H1 (cell line): ENCODE measurements at regions not wholly inside any gene's neighbourhood (a gene's known extent, or its start where the extent isn't known, plus 50 kb on each side); places are given as distances from the start of the nearest gene placed in this dataset.

ENCODE experiments used
- CTCF ChIA-PET: fragments of 300-600 bp; sonication (Branson Sonifier 250); formaldehyde crosslinking; loops from one replicate; lab custom pipeline; 2021; ENCODE audit not compliant: partially characterized antibody; lab: Charles Lee
- POLR2A ChIA-PET: fragments of 300-600 bp; sonication (Branson Sonifier 250); formaldehyde crosslinking; loops from one replicate; lab custom pipeline; 2021; ENCODE audit warnings: inconsistent platforms; ENCODE audit not compliant: partially characterized antibody; lab: Charles Lee
- DNase-seq, 2 experiments: peaks; one replicate each; pipeline versions ENCODE4 v3.0.0 to v3.0.0-alpha.2; 2010 to 2022; ENCODE audit warnings: low spot score in 2 of 2, low read depth in 1 of 2, mixed read lengths in 1 of 2
- FAIRE-seq: peaks from 2 replicates; lab custom pipeline; 2011; peaks lifted over from hg19 to GRCh38; lab: Jason Lieb, UNC
- H2AFZ ChIP-seq: 2 replicates; pipeline ENCODE4 v1.8.1; 2012; ENCODE audit warnings: low read length, inconsistent platforms
- H2AK5ac ChIP-seq: 2 replicates; pipeline ENCODE4 v1.6.1; 2013; ENCODE audit warnings: low read depth, low read length
- H2BK120ac ChIP-seq: replicated peaks from 2 replicates; pipeline ENCODE3; 2013; ENCODE audit warnings: low read depth, low read length, inconsistent platforms
- H2BK12ac ChIP-seq: 2 replicates; pipeline ENCODE4 v1.6.1; 2013; ENCODE audit warnings: low read depth, low read length
- H2BK15ac ChIP-seq: 2 replicates; pipeline ENCODE4 v1.6.1; 2013; ENCODE audit warnings: low read length
- H2BK20ac ChIP-seq: 2 replicates; pipeline ENCODE4 v1.6.1; 2013; ENCODE audit warnings: low read length
- H2BK5ac ChIP-seq: 2 replicates; pipeline ENCODE4 v1.6.1; 2013; ENCODE audit warnings: low read depth, low read length
- H3K14ac ChIP-seq: 2 replicates; pipeline ENCODE4 v1.6.1; 2013; ENCODE audit warnings: inconsistent platforms; ENCODE audit not compliant: insufficient read length
- H3K18ac ChIP-seq: 2 replicates; pipeline ENCODE4 v1.6.1; 2013; ENCODE audit warnings: low read length; ENCODE audit errors: extremely low read depth
- H3K23ac ChIP-seq: 2 replicates; pipeline ENCODE4 v1.6.1; 2013; ENCODE audit warnings: inconsistent platforms; ENCODE audit not compliant: insufficient read length
- H3K23me2 ChIP-seq: 2 replicates; pipeline ENCODE4 v1.6.1; 2013; ENCODE audit warnings: low read depth, low read length
- H3K27ac ChIP-seq: 2 replicates; pipeline ENCODE4 v1.6.1; 2011; ENCODE audit warnings: low read depth, low read length, inconsistent platforms
- H3K27me3 ChIP-seq, 4 experiments: replicated peaks in 1 of 4; 1 replicate in 1 of 4; 2 replicates in 3 of 4; pipeline versions ENCODE4 v1.6.1 to v1.8.1; 2011 to 2013; ENCODE audit warnings: low read length in 3 of 4, mild to moderate bottlenecking in 3 of 4, inconsistent platforms in 2 of 4, mixed read lengths in 2 of 4, moderate library complexity in 1 of 4; ENCODE audit not compliant: control insufficient read depth in 3 of 4, insufficient read depth in 3 of 4; ENCODE audit errors: extremely low read depth in 1 of 4
- H3K36me3 ChIP-seq, 4 experiments: 2 replicates each; pipeline versions ENCODE4 v1.6.1 to v1.8.1; 2011 to 2013; ENCODE audit warnings: mild to moderate bottlenecking in 4 of 4, low read length in 3 of 4, moderate library complexity in 2 of 4, control low read depth in 1 of 4, inconsistent platforms in 1 of 4; ENCODE audit not compliant: insufficient read depth in 4 of 4, control insufficient read depth in 2 of 4
- H3K4ac ChIP-seq: replicated peaks from 2 replicates; pipeline ENCODE3; 2013; ENCODE audit warnings: low read length, low read depth, mixed read lengths, inconsistent platforms; ENCODE audit not compliant: insufficient read length
- H3K4me1 ChIP-seq, 4 experiments: replicated peaks in 1 of 4; 1 replicate in 1 of 4; 2 replicates in 3 of 4; pipeline versions ENCODE4 v1.6.1 to v1.8.1; 2011 to 2013; ENCODE audit warnings: low read length in 3 of 4, inconsistent platforms in 2 of 4, mixed read lengths in 1 of 4; ENCODE audit not compliant: insufficient read depth in 4 of 4, control insufficient read depth in 3 of 4
- H3K4me2 ChIP-seq, 2 experiments: 2 replicates each; pipeline versions ENCODE4 v1.6.1 to v1.8.1; 2011 to 2013; ENCODE audit warnings: low read depth in 2 of 2, low read length in 2 of 2, control low read depth in 1 of 2, inconsistent platforms in 1 of 2, mild to moderate bottlenecking in 1 of 2; ENCODE audit not compliant: insufficient read depth in 1 of 2
- H3K4me3 ChIP-seq, 4 experiments: fragments of 200-600, 300-600 bp in 1 of 4; sonication (generic), shearing (Covaris generic), sonication (Bioruptor Twin) in 1 of 4; 2 replicates each; pipeline versions ENCODE4 v1.5.1 to v1.8.1; 2011 to 2016; ENCODE audit warnings: low read length in 4 of 4, low read depth in 3 of 4, control low read depth in 2 of 4, inconsistent platforms in 2 of 4, mild to moderate bottlenecking in 2 of 4, mixed read lengths in 1 of 4, moderate library complexity in 1 of 4; ENCODE audit not compliant: insufficient read depth in 2 of 4; ENCODE audit errors: extremely low read depth in 1 of 4
- H3K56ac ChIP-seq: replicated peaks from 2 replicates; pipeline ENCODE3; 2013; ENCODE audit warnings: low read depth, mild to moderate bottlenecking, mixed read lengths, low read length, inconsistent platforms; ENCODE audit not compliant: insufficient read length
- H3K79me1 ChIP-seq: 2 replicates; pipeline ENCODE4 v1.6.1; 2013; ENCODE audit warnings: low read depth, low read length, control low read depth
- H3K79me2 ChIP-seq, 2 experiments: 2 replicates each; pipeline versions ENCODE4 v1.6.1 to v1.8.1; 2012 to 2013; ENCODE audit warnings: low read length in 2 of 2, mild to moderate bottlenecking in 2 of 2, inconsistent platforms in 1 of 2; ENCODE audit not compliant: insufficient read depth in 2 of 2, control insufficient read depth in 1 of 2
- H3K9ac ChIP-seq, 4 experiments: replicated peaks in 1 of 4; 1 replicate in 1 of 4; 2 replicates in 3 of 4; pipeline versions ENCODE4 v1.6.1 to v1.8.1; 2011 to 2013; ENCODE audit warnings: low read depth in 3 of 4, low read length in 3 of 4, control low read depth in 2 of 4, mild to moderate bottlenecking in 2 of 4, moderate library complexity in 2 of 4, inconsistent platforms in 1 of 4; ENCODE audit errors: extremely low read depth in 1 of 4
- H3K9me3 ChIP-seq, 2 experiments: 2 replicates each; pipeline versions ENCODE4 v1.6.1 to v1.8.1; 2012 to 2013; ENCODE audit warnings: mild to moderate bottlenecking in 2 of 2, moderate library complexity in 2 of 2, control low read depth in 1 of 2, inconsistent platforms in 1 of 2, low read depth in 1 of 2, low read length in 1 of 2, mixed read lengths in 1 of 2; ENCODE audit not compliant: insufficient read depth in 2 of 2
- H4K20me1 ChIP-seq, 2 experiments: replicated peaks in 1 of 2; 2 replicates each; pipeline versions ENCODE3 to v1.8.1; 2011 to 2013; ENCODE audit warnings: inconsistent platforms in 2 of 2, low read length in 2 of 2, mild to moderate bottlenecking in 1 of 2; ENCODE audit not compliant: insufficient read depth in 2 of 2, control insufficient read depth in 1 of 2
- H4K5ac ChIP-seq: 2 replicates; pipeline ENCODE4 v1.6.1; 2013; ENCODE audit warnings: low read length, low read depth, mixed read lengths, inconsistent platforms; ENCODE audit not compliant: insufficient read length
- H4K8ac ChIP-seq: 2 replicates; pipeline ENCODE4 v1.8.0; 2013; ENCODE audit warnings: mild to moderate bottlenecking, moderate library complexity, low read length, inconsistent platforms; ENCODE audit not compliant: insufficient read depth; ENCODE audit errors: extremely low read depth
- H4K91ac ChIP-seq: replicated peaks from 2 replicates; pipeline ENCODE3; 2013; ENCODE audit warnings: low read length, mixed read lengths, inconsistent platforms; ENCODE audit not compliant: insufficient read length
- WGBS, 2 experiments: shearing (Covaris generic) in 1 of 2; methylation state at CpG; one replicate each; pipeline versions ENCODE4 v1.1.6 to v1.1.7; 2013 to 2015; ENCODE audit warnings: low lambda C conversion rate in 2 of 2, mixed read lengths in 2 of 2, inconsistent platforms in 1 of 2, low coverage in 1 of 2, missing lambda C conversion rate in 1 of 2; ENCODE audit not compliant: insufficient replicate concordance in 2 of 2, insufficient coverage in 1 of 2, insufficient read length in 1 of 2; ENCODE audit errors: extremely low coverage in 1 of 2, missing lambda C conversion rate in 1 of 2; 5-methylcytosine and 5-hydroxymethylcytosine counted together
- TF ChIP-seq, protein P1 (sequence below): IDR thresholded peaks from 2 replicates; pipeline ENCODE4 v1.6.1; 2012; ENCODE audit warnings: inconsistent platforms
- TF ChIP-seq, protein P2 (sequence below): IDR thresholded peaks from 2 replicates; pipeline ENCODE4 v1.6.1; 2011; ENCODE audit warnings: low read length, improper control_type of control experiment

- Histone ChIP-seq H3K14ac (no peak overlapping the region), H2BK20ac (no peak overlapping the region), H2BK12ac (no peak overlapping the region), H3K27me3 (no peaks in the 10 kb centered on the region), H3K23me2 (no peaks in the 10 kb centered on the region), H3K56ac (no peak overlapping the region), H3K4ac (no peak overlapping the region), H2BK15ac (no peak overlapping the region), H3K23ac (no peak overlapping the region), H3K27ac (no peak overlapping the region), H3K4me2 (no peak overlapping the region), H3K9me3 (peaks cover 0 to 3% of the 10 kb centered on the region in 2 experiments; a peak in 1 of 4 replicates), H2AFZ (no peak overlapping the region), H2BK120ac (no peak overlapping the region), H4K5ac (no peak overlapping the region), H2AK5ac (no peak overlapping the region), H4K8ac (no peak overlapping the region), H4K20me1 (no peaks in the 10 kb centered on the region), H3K36me3 (no peaks in the 10 kb centered on the region), H3K9ac (no peak overlapping the region), H3K4me1 (no peaks in the 10 kb centered on the region), H3K79me2 (no peaks in the 10 kb centered on the region), H4K91ac (no peak overlapping the region), H3K4me3 (no peak overlapping the region), H3K79me1 (no peaks in the 10 kb centered on the region), H2BK5ac (no peak overlapping the region), H3K18ac (no peak overlapping the region)
- POLR2A ChIA-PET = no interaction called here
- FAIRE-seq = no peak
- 90% methylated on average over 7 of the region's 7 CpGs; no CpG with 5 or more reads in 1 of the 2 experiments for WGBS, 2 experiments
- CTCF ChIA-PET = no interaction called here
- DNase-seq = no peak
- TF ChIP-seq, protein P1, sequence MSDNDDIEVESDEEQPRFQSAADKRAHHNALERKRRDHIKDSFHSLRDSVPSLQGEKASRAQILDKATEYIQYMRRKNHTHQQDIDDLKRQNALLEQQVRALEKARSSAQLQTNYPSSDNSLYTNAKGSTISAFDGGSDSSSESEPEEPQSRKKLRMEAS = no peak
- TF ChIP-seq, protein P2, sequence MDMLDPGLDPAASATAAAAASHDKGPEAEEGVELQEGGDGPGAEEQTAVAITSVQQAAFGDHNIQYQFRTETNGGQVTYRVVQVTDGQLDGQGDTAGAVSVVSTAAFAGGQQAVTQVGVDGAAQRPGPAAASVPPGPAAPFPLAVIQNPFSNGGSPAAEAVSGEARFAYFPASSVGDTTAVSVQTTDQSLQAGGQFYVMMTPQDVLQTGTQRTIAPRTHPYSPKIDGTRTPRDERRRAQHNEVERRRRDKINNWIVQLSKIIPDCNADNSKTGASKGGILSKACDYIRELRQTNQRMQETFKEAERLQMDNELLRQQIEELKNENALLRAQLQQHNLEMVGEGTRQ = no peak
Observed at GRCh38 chr2:228549441-228550007, 368.0 kb upstream of the SPHKAP start.
